HEK293T (cell line): ENCODE measurements at regions not wholly inside any gene's neighbourhood (a gene's known extent, or its start where the extent isn't known, plus 50 kb on each side); places are given as distances from the start of the nearest gene placed in this dataset.
A peak's percentile ranks its signal among the peaks of the same experiment; 100 is the strongest.

Source experiments
- CTCF ChIA-PET: fragments of 350-600 bp; formaldehyde crosslinking; extraction: SDS; loops from one replicate; lab custom pipeline; 2021; ENCODE audit warnings: antibody characterized with exemption, inconsistent platforms; lab: Yijun Ruan, JAX
- POLR2A ChIA-PET: fragments of 350-600 bp; formaldehyde crosslinking; extraction: SDS; loops from one replicate; lab custom pipeline; 2020; ENCODE audit warnings: antibody characterized with exemption, inconsistent platforms; lab: Yijun Ruan, JAX
- DNase-seq: peaks from one replicate; pipeline ENCODE4 v3.0.0; 2012; ENCODE audit warnings: mixed read lengths; ENCODE audit errors: extremely low spot score
- ARNT ChIP-seq: fragments of 450-650 bp; IDR thresholded peaks from 2 replicates; pipeline ENCODE4 v1.6.1; 2017; ENCODE audit warnings: mild to moderate bottlenecking
- BHLHE40 ChIP-seq: fragments of 450-650 bp; IDR thresholded peaks from 2 replicates; pipeline ENCODE4 v1.6.1; 2016; ENCODE audit warnings: mild to moderate bottlenecking, moderate library complexity, borderline replicate concordance
- CTBP1 ChIP-seq: fragments of 450-650 bp; IDR thresholded peaks from 2 replicates; pipeline ENCODE4 v1.6.1; 2016; ENCODE audit warnings: borderline replicate concordance
- ELF4 ChIP-seq: fragments of 450-650 bp; IDR thresholded peaks from 2 replicates; pipeline ENCODE4 v1.6.1; 2017; ENCODE audit warnings: antibody characterized with exemption
- FOXA1 ChIP-seq: fragments of 450-650 bp; IDR thresholded peaks from 2 replicates; pipeline ENCODE4 v1.6.1; 2016; ENCODE audit warnings: mild to moderate bottlenecking
- FOXK2 ChIP-seq: fragments of 450-650 bp; IDR thresholded peaks from 2 replicates; pipeline ENCODE4 v1.6.1; 2016; ENCODE audit warnings: mild to moderate bottlenecking
- FOXM1 ChIP-seq: fragments of 450-650 bp; IDR thresholded peaks from 2 replicates; pipeline ENCODE4 v1.6.1; 2017; ENCODE audit warnings: mild to moderate bottlenecking, borderline replicate concordance
- HDGF ChIP-seq: fragments of 450-650 bp; IDR thresholded peaks from 2 replicates; pipeline ENCODE4 v1.6.1; 2017; ENCODE audit warnings: antibody characterized with exemption, borderline replicate concordance
- L3MBTL2 ChIP-seq: fragments of 450-650 bp; conservative IDR thresholded peaks from 2 replicates; pipeline ENCODE4 v1.6.1; 2016; ENCODE audit warnings: mild to moderate bottlenecking
- LEF1 ChIP-seq: fragments of 450-650 bp; IDR thresholded peaks from 2 replicates; pipeline ENCODE4 v1.6.1; 2017; ENCODE audit warnings: mild to moderate bottlenecking, borderline replicate concordance
- NFRKB ChIP-seq: fragments of 450-650 bp; IDR thresholded peaks from 2 replicates; pipeline ENCODE4 v1.6.1; 2016; ENCODE audit warnings: mild to moderate bottlenecking, moderate library complexity
- SP1 ChIP-seq: fragments of 450-650 bp; IDR thresholded peaks from 2 replicates; pipeline ENCODE4 v1.6.1; 2017
- SUZ12 ChIP-seq: fragments of 450-650 bp; IDR thresholded peaks from 2 replicates; pipeline ENCODE4 v1.6.1; 2016; ENCODE audit warnings: mild to moderate bottlenecking
- TARDBP ChIP-seq: fragments of 450-650 bp; IDR thresholded peaks from 2 replicates; pipeline ENCODE4 v1.6.1; 2016
- ZNF384 ChIP-seq: fragments of 450-650 bp; IDR thresholded peaks from 2 replicates; pipeline ENCODE4 v1.6.1; 2016
- TF ChIP-seq, protein P1 (sequence below): fragments of 450-650 bp; IDR thresholded peaks from 2 replicates; pipeline ENCODE4 v1.6.1; 2016

DNA sequence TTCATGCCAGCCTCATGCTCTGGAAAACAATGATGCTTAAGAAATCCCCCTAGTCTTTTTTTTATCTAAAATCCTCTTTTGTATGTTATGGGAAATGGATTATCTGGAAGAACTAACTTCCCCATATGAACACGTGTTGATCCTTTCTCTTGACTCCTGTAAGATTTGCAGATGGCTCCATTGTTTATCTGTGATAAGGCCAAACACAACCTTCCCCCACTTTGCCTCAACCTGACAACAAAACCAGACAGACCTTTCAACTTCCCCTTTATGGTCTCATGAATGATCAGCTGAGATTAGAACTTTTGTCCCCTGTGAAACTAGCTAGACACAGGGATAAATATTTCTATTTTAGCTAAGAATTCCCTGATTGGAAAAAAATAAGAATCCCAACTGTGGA lies 828.0 kb upstream of the CDH2 start:
- TF ChIP-seq LEF1 (no peak), NFRKB (no peak), ELF4 (no peak), TARDBP (no peak), BHLHE40 (no peak), SUZ12 (no peak), FOXK2 (no peak), FOXM1 (no peak), SP1 (no peak), FOXA1 (no peak), HDGF (no peak), ZNF384 (no peak), L3MBTL2 (no peak)
- TF ChIP-seq, protein P1, sequence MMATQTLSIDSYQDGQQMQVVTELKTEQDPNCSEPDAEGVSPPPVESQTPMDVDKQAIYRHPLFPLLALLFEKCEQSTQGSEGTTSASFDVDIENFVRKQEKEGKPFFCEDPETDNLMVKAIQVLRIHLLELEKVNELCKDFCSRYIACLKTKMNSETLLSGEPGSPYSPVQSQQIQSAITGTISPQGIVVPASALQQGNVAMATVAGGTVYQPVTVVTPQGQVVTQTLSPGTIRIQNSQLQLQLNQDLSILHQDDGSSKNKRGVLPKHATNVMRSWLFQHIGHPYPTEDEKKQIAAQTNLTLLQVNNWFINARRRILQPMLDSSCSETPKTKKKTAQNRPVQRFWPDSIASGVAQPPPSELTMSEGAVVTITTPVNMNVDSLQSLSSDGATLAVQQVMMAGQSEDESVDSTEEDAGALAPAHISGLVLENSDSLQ, result no peak
- no peak for DNase-seq
- ChIA-PET POLR2A (no interaction called here), CTCF (interaction anchor here (0.7 to 0.8 kb wide), 3 partner anchors 10 to 109 kb away, joined by 3 to 5 read pairs (median 4); no protein-coding TSS in a partner anchor)

GRCh38 chr18:29003194-29003593 lies 826.3 kb upstream of the CDH2 start:
- peak; percentile 8 for DNase-seq
- no peak for TF ChIP-seq LEF1
- TF ChIP-seq, protein P1, result peak; percentile 40
- ChIA-PET CTCF (no interaction called here), POLR2A (no interaction called here)

DNA sequence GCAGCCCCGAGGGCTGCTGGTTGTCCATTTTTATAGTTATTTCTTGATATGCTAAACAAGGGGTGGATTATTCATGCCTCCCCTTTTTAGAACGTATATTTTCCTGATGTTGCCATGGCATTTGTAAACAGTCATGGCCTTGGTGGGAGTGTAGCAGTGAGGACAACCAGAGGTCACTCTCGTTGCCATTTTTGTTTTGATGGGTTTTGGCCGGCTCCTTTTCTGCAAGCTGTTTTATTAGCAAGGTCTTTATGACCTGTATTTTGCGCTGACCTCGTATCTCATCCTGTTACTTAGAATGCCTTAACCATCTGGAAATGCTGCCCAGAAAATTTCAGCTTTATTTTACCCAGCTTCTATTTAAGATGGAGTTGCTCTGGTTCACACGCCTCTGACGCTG lies 825.8 kb upstream of the CDH2 start:
- POLR2A ChIA-PET, result no interaction called here
- DNase-seq, result no peak
- TF ChIP-seq NFRKB, result no peak
- TF ChIP-seq LEF1, result no peak
- TF ChIP-seq SP1, result no peak
- TF ChIP-seq SUZ12, result no peak
- TF ChIP-seq FOXK2, result no peak
- TF ChIP-seq TARDBP, result no peak
- TF ChIP-seq, protein P1, result no peak
- no peak for TF ChIP-seq FOXA1
- no peak for TF ChIP-seq L3MBTL2
- TF ChIP-seq BHLHE40, result no peak
- TF ChIP-seq ZNF384, result no peak
- TF ChIP-seq HDGF, result no peak
- TF ChIP-seq ARNT, result no peak
- TF ChIP-seq FOXM1, result no peak
- no peak for TF ChIP-seq CTBP1
- TF ChIP-seq ELF4, result no peak
- CTCF ChIA-PET, result no interaction called here

GRCh38 chr18:28999726-29000125 lies 822.8 kb upstream of the CDH2 start:
- TF ChIP-seq LEF1, result no peak
- TF ChIP-seq SUZ12, result no peak
- TF ChIP-seq, protein P1, result no peak
- no peak for TF ChIP-seq HDGF
- TF ChIP-seq L3MBTL2, result no peak
- TF ChIP-seq BHLHE40, result no peak
- TF ChIP-seq CTBP1, result no peak
- no peak for TF ChIP-seq ELF4
- TF ChIP-seq SP1, result no peak
- no peak for TF ChIP-seq TARDBP
- TF ChIP-seq ZNF384, result no peak
- TF ChIP-seq FOXA1, result no peak
- TF ChIP-seq FOXM1, result no peak
- CTCF ChIA-PET, result no interaction called here
- DNase-seq, result no peak
- POLR2A ChIA-PET, result no interaction called here

DNA sequence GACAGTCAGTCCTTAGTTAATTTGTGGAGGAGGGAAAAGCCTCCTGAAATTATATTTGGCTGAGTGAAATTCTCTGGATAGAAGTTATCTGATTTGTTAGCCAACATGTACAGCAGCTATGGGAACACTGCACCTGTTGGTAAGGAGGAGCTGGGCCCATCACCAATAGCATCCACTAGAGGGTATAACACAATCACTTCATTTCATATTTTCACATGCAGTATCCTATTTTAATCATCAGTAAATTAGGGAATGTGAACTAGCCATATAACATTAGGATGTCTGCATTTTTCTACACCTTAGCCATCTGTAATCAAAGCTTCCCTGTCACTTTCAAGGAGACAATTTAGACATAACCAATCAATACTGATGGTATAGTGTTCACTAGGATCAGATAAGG lies 818.4 kb upstream of the CDH2 start:
- POLR2A ChIA-PET, result no interaction called here
- no peak for DNase-seq
- CTCF ChIA-PET, result interaction anchor here (1.0 to 1.8 kb wide), 2 partner anchors 9 to 10 kb away, joined by 3 to 4 read pairs; no protein-coding TSS in a partner anchor
- TF ChIP-seq NFRKB, result no peak
- no peak for TF ChIP-seq FOXA1
- no peak for TF ChIP-seq HDGF
- TF ChIP-seq, protein P1, result no peak
- TF ChIP-seq ARNT, result no peak
- TF ChIP-seq BHLHE40, result no peak
- TF ChIP-seq TARDBP, result no peak
- TF ChIP-seq SUZ12, result no peak
- no peak for TF ChIP-seq CTBP1
- no peak for TF ChIP-seq L3MBTL2
